ENCODE measurements at regions not wholly inside any gene's neighbourhood (a gene's known extent, or its start where the extent isn't known, plus 50 kb on each side); places are given as distances from the start of the nearest gene placed in this dataset.

DNA sequence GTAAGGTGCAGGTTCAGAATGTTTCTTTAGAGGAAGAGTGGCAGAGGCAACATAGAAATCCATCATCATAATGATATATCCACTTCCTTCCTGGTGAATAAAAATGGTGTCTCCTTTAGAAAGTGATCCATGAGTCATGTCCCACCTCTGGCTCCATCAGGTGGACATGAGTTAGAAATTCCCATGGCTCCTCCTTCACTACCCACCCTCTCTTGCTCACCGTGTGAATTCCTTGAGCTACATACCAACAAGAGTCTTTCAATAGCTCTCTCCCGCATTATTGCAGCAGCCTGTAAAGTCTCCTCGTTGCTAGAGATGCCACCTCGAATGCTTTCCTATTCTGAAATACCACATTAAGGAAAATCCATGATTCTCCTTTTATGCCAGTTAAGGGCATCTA, 317.6 kb downstream of the LNPK start:
- no peak for TF ChIP-seq GABPA (IDR thresholded peaks at IDR 0.05 in 1 of 2, conservative IDR thresholded peaks at IDR 0.05 in 1 of 2)
- TF ChIP-seq, protein P1, sequence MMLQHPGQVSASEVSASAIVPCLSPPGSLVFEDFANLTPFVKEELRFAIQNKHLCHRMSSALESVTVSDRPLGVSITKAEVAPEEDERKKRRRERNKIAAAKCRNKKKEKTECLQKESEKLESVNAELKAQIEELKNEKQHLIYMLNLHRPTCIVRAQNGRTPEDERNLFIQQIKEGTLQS (IDR thresholded peaks at IDR 0.05), result no peak
- no peak for TF ChIP-seq YY1 (IDR thresholded peaks at IDR 0.05)
- no peak for TF ChIP-seq HNF4G (IDR thresholded peaks at IDR 0.05)
- TF ChIP-seq, protein P2, sequence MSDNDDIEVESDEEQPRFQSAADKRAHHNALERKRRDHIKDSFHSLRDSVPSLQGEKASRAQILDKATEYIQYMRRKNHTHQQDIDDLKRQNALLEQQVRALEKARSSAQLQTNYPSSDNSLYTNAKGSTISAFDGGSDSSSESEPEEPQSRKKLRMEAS (IDR thresholded peaks at IDR 0.05), result no peak
- TF ChIP-seq, protein P3, sequence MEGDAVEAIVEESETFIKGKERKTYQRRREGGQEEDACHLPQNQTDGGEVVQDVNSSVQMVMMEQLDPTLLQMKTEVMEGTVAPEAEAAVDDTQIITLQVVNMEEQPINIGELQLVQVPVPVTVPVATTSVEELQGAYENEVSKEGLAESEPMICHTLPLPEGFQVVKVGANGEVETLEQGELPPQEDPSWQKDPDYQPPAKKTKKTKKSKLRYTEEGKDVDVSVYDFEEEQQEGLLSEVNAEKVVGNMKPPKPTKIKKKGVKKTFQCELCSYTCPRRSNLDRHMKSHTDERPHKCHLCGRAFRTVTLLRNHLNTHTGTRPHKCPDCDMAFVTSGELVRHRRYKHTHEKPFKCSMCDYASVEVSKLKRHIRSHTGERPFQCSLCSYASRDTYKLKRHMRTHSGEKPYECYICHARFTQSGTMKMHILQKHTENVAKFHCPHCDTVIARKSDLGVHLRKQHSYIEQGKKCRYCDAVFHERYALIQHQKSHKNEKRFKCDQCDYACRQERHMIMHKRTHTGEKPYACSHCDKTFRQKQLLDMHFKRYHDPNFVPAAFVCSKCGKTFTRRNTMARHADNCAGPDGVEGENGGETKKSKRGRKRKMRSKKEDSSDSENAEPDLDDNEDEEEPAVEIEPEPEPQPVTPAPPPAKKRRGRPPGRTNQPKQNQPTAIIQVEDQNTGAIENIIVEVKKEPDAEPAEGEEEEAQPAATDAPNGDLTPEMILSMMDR (IDR thresholded peaks at IDR 0.05; ENCODE audit: low read depth, low read length, missing input control), result no peak
- TF ChIP-seq EGR1 (IDR thresholded peaks at IDR 0.05; ENCODE audit: low read depth in 2 of 2), result no peak
- TF ChIP-seq, protein P4, sequence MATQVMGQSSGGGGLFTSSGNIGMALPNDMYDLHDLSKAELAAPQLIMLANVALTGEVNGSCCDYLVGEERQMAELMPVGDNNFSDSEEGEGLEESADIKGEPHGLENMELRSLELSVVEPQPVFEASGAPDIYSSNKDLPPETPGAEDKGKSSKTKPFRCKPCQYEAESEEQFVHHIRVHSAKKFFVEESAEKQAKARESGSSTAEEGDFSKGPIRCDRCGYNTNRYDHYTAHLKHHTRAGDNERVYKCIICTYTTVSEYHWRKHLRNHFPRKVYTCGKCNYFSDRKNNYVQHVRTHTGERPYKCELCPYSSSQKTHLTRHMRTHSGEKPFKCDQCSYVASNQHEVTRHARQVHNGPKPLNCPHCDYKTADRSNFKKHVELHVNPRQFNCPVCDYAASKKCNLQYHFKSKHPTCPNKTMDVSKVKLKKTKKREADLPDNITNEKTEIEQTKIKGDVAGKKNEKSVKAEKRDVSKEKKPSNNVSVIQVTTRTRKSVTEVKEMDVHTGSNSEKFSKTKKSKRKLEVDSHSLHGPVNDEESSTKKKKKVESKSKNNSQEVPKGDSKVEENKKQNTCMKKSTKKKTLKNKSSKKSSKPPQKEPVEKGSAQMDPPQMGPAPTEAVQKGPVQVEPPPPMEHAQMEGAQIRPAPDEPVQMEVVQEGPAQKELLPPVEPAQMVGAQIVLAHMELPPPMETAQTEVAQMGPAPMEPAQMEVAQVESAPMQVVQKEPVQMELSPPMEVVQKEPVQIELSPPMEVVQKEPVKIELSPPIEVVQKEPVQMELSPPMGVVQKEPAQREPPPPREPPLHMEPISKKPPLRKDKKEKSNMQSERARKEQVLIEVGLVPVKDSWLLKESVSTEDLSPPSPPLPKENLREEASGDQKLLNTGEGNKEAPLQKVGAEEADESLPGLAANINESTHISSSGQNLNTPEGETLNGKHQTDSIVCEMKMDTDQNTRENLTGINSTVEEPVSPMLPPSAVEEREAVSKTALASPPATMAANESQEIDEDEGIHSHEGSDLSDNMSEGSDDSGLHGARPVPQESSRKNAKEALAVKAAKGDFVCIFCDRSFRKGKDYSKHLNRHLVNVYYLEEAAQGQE (IDR thresholded peaks at IDR 0.05), result no peak
- TF ChIP-seq RAD21 (IDR thresholded peaks at IDR 0.05), result no peak
- TF ChIP-seq TAF1 (conservative IDR thresholded peaks at IDR 0.05), result no peak
- TF ChIP-seq, protein P5, sequence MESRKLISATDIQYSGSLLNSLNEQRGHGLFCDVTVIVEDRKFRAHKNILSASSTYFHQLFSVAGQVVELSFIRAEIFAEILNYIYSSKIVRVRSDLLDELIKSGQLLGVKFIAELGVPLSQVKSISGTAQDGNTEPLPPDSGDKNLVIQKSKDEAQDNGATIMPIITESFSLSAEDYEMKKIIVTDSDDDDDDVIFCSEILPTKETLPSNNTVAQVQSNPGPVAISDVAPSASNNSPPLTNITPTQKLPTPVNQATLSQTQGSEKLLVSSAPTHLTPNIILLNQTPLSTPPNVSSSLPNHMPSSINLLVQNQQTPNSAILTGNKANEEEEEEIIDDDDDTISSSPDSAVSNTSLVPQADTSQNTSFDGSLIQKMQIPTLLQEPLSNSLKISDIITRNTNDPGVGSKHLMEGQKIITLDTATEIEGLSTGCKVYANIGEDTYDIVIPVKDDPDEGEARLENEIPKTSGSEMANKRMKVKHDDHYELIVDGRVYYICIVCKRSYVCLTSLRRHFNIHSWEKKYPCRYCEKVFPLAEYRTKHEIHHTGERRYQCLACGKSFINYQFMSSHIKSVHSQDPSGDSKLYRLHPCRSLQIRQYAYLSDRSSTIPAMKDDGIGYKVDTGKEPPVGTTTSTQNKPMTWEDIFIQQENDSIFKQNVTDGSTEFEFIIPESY (IDR thresholded peaks at IDR 0.05), result no peak
- no peak for TF ChIP-seq RXRA (IDR thresholded peaks at IDR 0.05)
- no peak for TF ChIP-seq JUND (IDR thresholded peaks at IDR 0.05)
- no peak for TF ChIP-seq FOXA1 (IDR thresholded peaks at IDR 0.05)
